ENCODE measurements at regions not wholly inside any gene's neighbourhood (a gene's known extent, or its start where the extent isn't known, plus 50 kb on each side); places are given as distances from the start of the nearest gene placed in this dataset.

DNA sequence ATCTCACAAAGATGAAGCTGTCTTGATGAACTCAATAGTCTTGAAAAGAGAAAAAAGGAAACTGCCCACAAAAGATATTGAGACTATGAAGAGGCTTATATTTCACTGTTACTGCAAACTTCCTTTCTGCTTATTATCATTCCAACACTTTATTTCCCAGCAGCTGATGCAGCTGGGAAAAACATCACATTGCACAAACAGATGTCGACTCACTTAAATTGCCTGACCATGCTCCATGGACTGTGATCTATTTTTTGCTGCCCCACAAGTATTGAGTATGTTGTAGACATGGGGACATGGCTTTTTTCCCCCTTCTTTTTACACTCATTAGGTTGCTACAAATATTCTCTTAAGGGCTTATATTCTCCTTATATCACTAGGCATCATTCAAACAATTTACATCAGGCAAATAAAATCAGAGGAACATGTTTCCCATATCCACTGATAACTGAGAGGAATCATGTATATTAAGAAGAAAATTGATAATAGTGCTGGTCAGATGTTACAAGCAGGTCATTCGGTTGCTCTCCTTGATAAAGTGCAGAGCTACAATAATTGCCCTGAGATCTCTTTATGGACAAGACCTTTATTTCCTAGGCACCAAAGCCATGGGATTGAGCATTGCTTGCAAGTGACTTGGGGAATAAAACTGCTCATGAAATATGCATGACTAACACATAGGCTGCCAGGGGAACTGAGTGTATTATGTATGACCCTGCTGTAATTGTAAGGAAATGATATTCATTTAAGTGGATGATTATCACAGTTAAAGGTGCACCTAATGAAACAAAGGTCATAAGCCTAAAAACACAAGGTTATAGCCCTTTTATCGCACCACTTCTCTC, 509.9 kb downstream of the ZNF608 start:
- intact Hi-C loops (cut with micrococcal nuclease): no loop called here
- Mint-ChIP-seq H3K36me3 (ENCODE audit: low read depth) (no peaks in the 10 kb centered on the region), H3K4me3 (no peak overlapping the region), H3K27me3 (no peaks in the 10 kb centered on the region), H3K27ac (no peak overlapping the region), H3K4me1 (ENCODE audit: low read depth) (no peaks in the 10 kb centered on the region), H3K9me3 (peaks cover 17% of the 10 kb centered on the region)

DNA sequence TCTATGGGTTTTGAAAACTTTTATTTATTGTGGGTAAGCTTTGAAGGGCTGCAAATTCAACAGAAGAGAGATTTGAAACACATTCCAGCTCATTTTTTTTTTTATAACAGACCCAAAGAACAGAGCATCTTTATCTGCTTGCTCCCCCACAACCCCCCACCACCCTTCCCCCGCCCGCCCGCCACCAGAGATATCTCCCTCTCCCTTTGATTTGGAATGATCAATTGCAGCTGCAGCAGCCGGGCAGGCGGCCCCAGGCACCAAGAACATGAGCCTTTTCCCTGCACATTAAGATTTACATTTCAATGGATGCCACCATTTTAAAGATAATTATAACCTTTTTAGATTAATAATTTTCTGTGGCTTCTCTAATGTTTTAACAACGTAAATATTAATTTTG, 510.9 kb downstream of the ZNF608 start:
- Mint-ChIP-seq H3K27ac (no peak overlapping the region), H3K27me3 (no peaks in the 10 kb centered on the region), H3K4me1 (ENCODE audit: low read depth) (no peaks in the 10 kb centered on the region), H3K36me3 (ENCODE audit: low read depth) (no peaks in the 10 kb centered on the region), H3K4me3 (no peak overlapping the region), H3K9me3 (peaks cover 10% of the 10 kb centered on the region)
- intact Hi-C loops (cut with micrococcal nuclease): no loop called here

GRCh38 chr5:124234770-124235562, 511.5 kb downstream of the ZNF608 start:
- intact Hi-C loops (cut with micrococcal nuclease): no loop called here
- H3K4me3 Mint-ChIP-seq: no peak overlapping the region
- no peaks in the 10 kb centered on the region for H3K27me3 Mint-ChIP-seq
- H3K4me1 Mint-ChIP-seq (ENCODE audit: low read depth): no peaks in the 10 kb centered on the region
- H3K36me3 Mint-ChIP-seq (ENCODE audit: low read depth): no peaks in the 10 kb centered on the region
- no peak overlapping the region for H3K27ac Mint-ChIP-seq
- peaks cover 7% of the 10 kb centered on the region for H3K9me3 Mint-ChIP-seq

DNA sequence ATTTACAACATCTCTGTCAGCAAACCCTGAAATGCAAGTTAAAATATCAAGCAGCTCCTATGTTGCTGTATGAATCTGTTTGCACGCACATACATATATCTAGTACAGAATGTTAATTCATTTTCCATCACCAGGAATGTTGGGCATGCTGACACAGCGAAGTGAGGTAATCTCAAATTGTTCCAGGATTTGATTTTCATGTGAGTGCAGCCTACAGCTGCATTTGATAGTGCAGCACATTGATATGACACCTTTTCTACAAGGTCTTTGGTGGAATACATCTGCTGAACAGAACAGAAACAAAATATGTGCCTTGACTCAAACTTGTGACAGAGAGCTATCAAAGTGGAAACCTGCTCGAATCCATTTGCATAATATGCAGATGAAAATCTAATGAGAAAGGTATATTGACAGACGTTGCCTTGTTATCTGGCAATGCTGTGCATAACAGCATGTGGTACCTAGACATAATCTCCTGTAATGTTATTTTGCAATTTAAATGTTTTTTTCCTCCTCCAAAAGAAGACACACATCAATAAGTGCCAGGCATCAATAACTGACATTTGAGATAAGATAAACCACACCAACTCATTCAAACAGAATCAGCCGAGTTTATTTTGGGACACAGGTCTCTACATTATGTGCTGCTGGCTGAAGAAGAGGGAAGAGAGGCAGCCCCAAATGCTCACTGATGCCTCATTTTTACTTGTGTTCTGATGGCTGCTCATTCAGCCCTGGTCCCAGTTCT, 512.2 kb downstream of the ZNF608 start:
- H3K4me3 Mint-ChIP-seq: no peak overlapping the region
- intact Hi-C loops (cut with micrococcal nuclease): no loop called here
- no peaks in the 10 kb centered on the region for H3K36me3 Mint-ChIP-seq (ENCODE audit: low read depth)
- H3K9me3 Mint-ChIP-seq: no peaks in the 10 kb centered on the region
- no peak overlapping the region for H3K27ac Mint-ChIP-seq
- H3K4me1 Mint-ChIP-seq (ENCODE audit: low read depth): no peaks in the 10 kb centered on the region
- no peaks in the 10 kb centered on the region for H3K27me3 Mint-ChIP-seq

DNA sequence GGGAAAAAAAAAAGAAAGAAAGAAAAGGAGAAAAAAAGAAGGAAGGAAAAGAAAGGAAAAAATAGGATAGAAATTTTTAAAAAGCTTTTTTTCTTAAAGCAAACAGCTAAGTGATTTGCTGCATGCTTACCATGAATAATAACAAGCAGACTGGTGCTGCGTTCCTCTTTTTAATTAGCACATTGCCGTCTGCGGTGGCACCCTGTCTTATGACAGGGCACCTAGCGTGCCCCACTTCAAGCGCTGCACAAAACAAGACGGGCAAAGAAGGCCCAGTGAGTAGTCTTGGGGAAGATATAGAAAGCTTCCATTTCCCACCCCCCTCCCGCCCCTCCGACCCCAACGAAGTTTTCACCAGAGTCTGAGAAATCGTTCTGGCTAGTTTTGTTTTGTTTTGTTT, 513.9 kb downstream of the ZNF608 start:
- Mint-ChIP-seq H3K27me3 (no peaks in the 10 kb centered on the region), H3K27ac (no peak overlapping the region), H3K4me1 (ENCODE audit: low read depth) (no peaks in the 10 kb centered on the region), H3K36me3 (ENCODE audit: low read depth) (no peaks in the 10 kb centered on the region), H3K9me3 (peaks cover 5% of the 10 kb centered on the region), H3K4me3 (no peak overlapping the region)
- intact Hi-C loops (cut with micrococcal nuclease): no loop called here

DNA sequence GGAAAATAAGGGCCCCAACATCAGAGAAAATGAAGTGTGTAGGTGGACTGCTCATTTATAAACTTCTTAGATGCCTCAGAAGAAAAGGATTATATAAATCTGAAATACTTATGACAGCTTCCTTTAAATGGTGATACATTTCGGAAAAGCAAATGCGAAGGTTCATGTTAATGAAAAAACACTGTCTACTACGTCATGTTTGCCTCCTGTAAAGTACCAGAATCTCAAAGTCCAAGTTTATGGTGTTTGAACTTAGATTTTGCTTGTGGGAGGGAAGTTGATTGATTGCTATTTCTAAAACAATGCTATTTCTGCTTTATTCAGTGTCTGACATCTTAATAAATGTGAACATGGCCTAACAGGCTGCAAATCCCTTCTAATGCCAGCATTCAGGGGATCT, 514.6 kb downstream of the ZNF608 start:
- intact Hi-C loops (cut with micrococcal nuclease): no loop called here
- Mint-ChIP-seq H3K27me3 (no peaks in the 10 kb centered on the region), H3K4me3 (no peak overlapping the region), H3K36me3 (ENCODE audit: low read depth) (no peaks in the 10 kb centered on the region), H3K4me1 (ENCODE audit: low read depth) (no peaks in the 10 kb centered on the region), H3K27ac (no peak overlapping the region), H3K9me3 (peaks cover 5% of the 10 kb centered on the region)

DNA sequence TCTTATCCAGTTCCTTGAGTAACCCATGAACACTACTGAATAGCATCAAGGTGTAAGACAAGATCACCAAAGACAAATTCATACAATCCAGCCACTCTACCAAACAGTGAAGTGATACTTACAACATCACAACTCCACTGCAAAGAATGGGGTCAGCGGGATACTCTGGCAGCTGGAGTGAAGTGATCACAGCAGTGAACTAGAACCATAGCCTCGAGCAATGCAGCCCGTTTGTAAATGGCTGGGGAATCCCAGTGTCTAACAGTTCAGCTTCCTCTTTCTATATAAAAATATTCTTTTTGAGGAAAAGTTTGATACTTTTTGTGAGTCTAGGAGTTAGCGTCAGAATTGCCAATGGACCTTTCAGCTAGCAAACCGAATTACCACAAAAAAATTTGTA, 515.2 kb downstream of the ZNF608 start:
- H3K27ac Mint-ChIP-seq: no peak overlapping the region
- peaks cover 5% of the 10 kb centered on the region for H3K9me3 Mint-ChIP-seq
- no peaks in the 10 kb centered on the region for H3K36me3 Mint-ChIP-seq (ENCODE audit: low read depth)
- no peaks in the 10 kb centered on the region for H3K27me3 Mint-ChIP-seq
- H3K4me1 Mint-ChIP-seq (ENCODE audit: low read depth): no peaks in the 10 kb centered on the region
- intact Hi-C loops (cut with micrococcal nuclease): no loop called here
- H3K4me3 Mint-ChIP-seq: no peak overlapping the region

GRCh38 chr5:124230456-124230855, 516.0 kb downstream of the ZNF608 start:
- Mint-ChIP-seq H3K27ac (no peak overlapping the region), H3K4me3 (no peak overlapping the region), H3K27me3 (no peaks in the 10 kb centered on the region), H3K36me3 (ENCODE audit: low read depth) (no peaks in the 10 kb centered on the region), H3K4me1 (ENCODE audit: low read depth) (no peaks in the 10 kb centered on the region), H3K9me3 (peaks cover 5% of the 10 kb centered on the region)
- intact Hi-C loops (cut with micrococcal nuclease): no loop called here

GRCh38 chr5:124229352-124229751, 517.1 kb downstream of the ZNF608 start:
- Mint-ChIP-seq H3K27ac (no peak overlapping the region), H3K36me3 (ENCODE audit: low read depth) (no peaks in the 10 kb centered on the region), H3K4me1 (ENCODE audit: low read depth) (no peaks in the 10 kb centered on the region), H3K4me3 (no peak overlapping the region), H3K9me3 (peaks cover 15% of the 10 kb centered on the region), H3K27me3 (no peaks in the 10 kb centered on the region)
- intact Hi-C loops (cut with micrococcal nuclease): no loop called here

DNA sequence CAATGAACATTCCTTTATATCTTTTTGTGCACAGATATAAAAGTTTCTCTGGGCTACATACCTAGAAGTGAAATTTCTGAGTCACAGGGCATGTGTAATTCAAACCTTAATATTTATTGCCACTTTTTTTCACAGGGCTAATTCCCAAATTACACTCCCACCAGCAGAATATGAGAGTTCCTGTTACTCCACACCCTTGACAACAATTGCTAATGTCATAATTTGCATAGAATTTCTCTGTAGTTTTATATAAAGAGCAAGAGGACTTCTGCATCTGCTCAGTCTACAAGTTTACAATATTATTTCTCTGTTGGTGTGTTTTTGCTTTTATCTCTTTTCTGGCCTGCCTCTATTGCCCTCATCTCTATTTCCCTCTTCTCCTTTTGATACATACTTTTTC, 518.5 kb downstream of the ZNF608 start:
- Mint-ChIP-seq H3K4me1 (ENCODE audit: low read depth) (no peaks in the 10 kb centered on the region), H3K36me3 (ENCODE audit: low read depth) (no peaks in the 10 kb centered on the region), H3K27ac (no peak overlapping the region)

DNA sequence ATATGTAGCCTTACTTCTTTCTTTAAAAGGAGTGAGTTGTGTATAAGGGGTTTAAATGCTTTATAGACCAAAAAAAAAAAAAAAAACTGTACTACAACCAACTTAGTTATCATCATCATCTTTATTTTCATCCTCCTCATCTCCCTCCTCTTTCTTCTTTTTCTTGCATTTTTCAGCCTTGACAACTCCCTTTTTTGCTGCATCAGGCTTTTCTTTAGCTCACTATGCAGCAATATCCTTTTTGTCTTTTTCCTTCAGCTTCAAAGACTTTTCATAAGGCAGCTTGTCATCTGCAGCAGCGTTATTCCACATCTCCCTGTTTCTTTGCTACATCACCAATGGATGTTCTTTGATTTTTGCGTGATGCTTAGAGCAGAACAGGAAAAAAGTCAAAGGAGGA, 526.0 kb downstream of the ZNF608 start:
- H3K36me3 Mint-ChIP-seq (ENCODE audit: low read depth): no peaks in the 10 kb centered on the region
- H3K9me3 Mint-ChIP-seq: peaks cover 35% of the 10 kb centered on the region
- no peak overlapping the region for H3K27ac Mint-ChIP-seq
- no peaks in the 10 kb centered on the region for H3K27me3 Mint-ChIP-seq
- H3K4me3 Mint-ChIP-seq: no peak overlapping the region
- no peaks in the 10 kb centered on the region for H3K4me1 Mint-ChIP-seq (ENCODE audit: low read depth)
- intact Hi-C loops (cut with micrococcal nuclease): no loop called here

More for the DNA sequence above, 518.5 kb downstream of the ZNF608 start:
- Mint-ChIP-seq H3K9me3 (peaks cover 18% of the 10 kb centered on the region), H3K4me3 (no peak overlapping the region), H3K27me3 (no peaks in the 10 kb centered on the region)
- intact Hi-C loops (cut with micrococcal nuclease): no loop called here

DNA sequence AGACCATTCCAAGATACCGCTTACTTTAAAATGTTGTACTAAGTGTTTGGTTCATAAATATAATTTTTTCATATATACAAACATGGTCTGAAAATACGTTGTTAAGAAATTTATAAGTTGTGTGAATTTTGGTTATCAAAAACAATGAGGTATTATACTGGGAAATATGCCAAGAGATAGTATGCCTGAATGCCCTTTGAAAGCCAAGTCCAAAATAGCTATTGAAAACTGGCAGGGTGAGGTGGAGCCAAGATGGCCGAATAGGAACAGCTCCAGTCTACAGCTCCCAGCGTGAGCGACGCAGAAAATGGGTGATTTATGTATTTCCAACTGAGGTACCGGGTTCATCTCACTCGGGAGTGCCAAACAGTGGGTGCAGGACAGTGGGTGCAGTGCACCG, 533.5 kb downstream of the ZNF608 start:
- H3K27ac Mint-ChIP-seq: no peak overlapping the region
- H3K9me3 Mint-ChIP-seq: peaks cover 47% of the 10 kb centered on the region
- H3K4me3 Mint-ChIP-seq: no peak overlapping the region
- intact Hi-C loops (cut with micrococcal nuclease): no loop called here
- no peaks in the 10 kb centered on the region for H3K36me3 Mint-ChIP-seq (ENCODE audit: low read depth)
- no peaks in the 10 kb centered on the region for H3K4me1 Mint-ChIP-seq (ENCODE audit: low read depth)
- H3K27me3 Mint-ChIP-seq: no peaks in the 10 kb centered on the region

- intact Hi-C loops (cut with micrococcal nuclease): no loop called here
- Mint-ChIP-seq H3K4me3 (no peak overlapping the region), H3K9me3 (peaks cover 43% of the 10 kb centered on the region), H3K36me3 (ENCODE audit: low read depth) (no peaks in the 10 kb centered on the region), H3K27ac (no peak overlapping the region), H3K4me1 (ENCODE audit: low read depth) (no peaks in the 10 kb centered on the region), H3K27me3 (no peaks in the 10 kb centered on the region)
Observed at GRCh38 chr5:124210111-124210910, 536.1 kb downstream of the ZNF608 start.
